Ovary (tissue), 7 donors: ENCODE measurements at regions not wholly inside any gene's neighbourhood (a gene's known extent, or its start where the extent isn't known, plus 50 kb on each side); places are given as distances from the start of the nearest gene placed in this dataset.

Source experiments
- DNase-seq, 5 donors: peaks; one replicate each; pipeline ENCODE4 v3.0.0-alpha.2; 2019 to 2020
- H3K27ac ChIP-seq, 2 donors: fragments of 200-600 bp; one replicate each; pipeline versions ENCODE4 v1.5.1 to v1.8.0; 2019 to 2022
- H3K27me3 ChIP-seq: fragments of 200-600 bp; one replicate; pipeline ENCODE4 v1.8.0; 2022
- H3K36me3 ChIP-seq: fragments of 200-600 bp; sonication (generic); one replicate; pipeline ENCODE4 v1.5.1; 2019
- H3K4me1 ChIP-seq: one replicate; pipeline ENCODE4 v1.8.1; 2013; ENCODE audit warnings: mild to moderate bottlenecking, moderate library complexity; ENCODE audit not compliant: insufficient read depth
- H3K4me3 ChIP-seq: fragments of 200-600 bp; sonication (generic); one replicate; pipeline ENCODE4 v1.5.1; 2017
- H3K9me3 ChIP-seq, 2 donors: fragments of 200-600 bp in 1 of 2; sonication (generic) in 1 of 2; one replicate each; pipeline versions ENCODE4 v1.5.1 to v1.8.1; 2013 to 2019; ENCODE audit warnings: mild to moderate bottlenecking in 1 of 2, moderate library complexity in 1 of 2
- EP300 ChIP-seq: sonication (generic); formaldehyde crosslinking; IDR thresholded peaks from one replicate; pipeline ENCODE4 v1.6.1; 2017; ENCODE audit warnings: antibody characterized with exemption
- POLR2A ChIP-seq: fragments of 450-650 bp; IDR thresholded peaks from one replicate; pipeline ENCODE4 v1.6.1; 2017; ENCODE audit warnings: antibody characterized with exemption, mild to moderate bottlenecking, moderate library complexity
- WGBS, 3 donors: extraction: QIAGEN DNeasy Blood & Tissue Kit in 1 of 3; methylation state at CpG; one replicate each; pipeline versions ENCODE4 v1.1.5 to v1.1.7; 2013 to 2017; 5-methylcytosine and 5-hydroxymethylcytosine counted together
- intact Hi-C, 4 donors: fragments of 100-400 bp; cut with DNase I; formaldehyde crosslinking; loops; one replicate each; pipeline versions ENCODE4 v1.11.0 to v1.15.1; 2022 to 2023
- TF ChIP-seq, protein P1 (sequence below), 3 donors: fragments of 450-650 bp in 2 of 3; fragments of 200-600 bp in 1 of 3; IDR thresholded peaks; one replicate each; pipeline versions ENCODE4 v1.5.1 to v1.8.0; 2016 to 2022; ENCODE audit warnings: antibody characterized with exemption in 3 of 3, mild to moderate bottlenecking in 1 of 3
- donor health status: DM: no; HTN: no; CAD: no; lungs with moderate emphysema.
- donor health status: DM: no; HTN: no; CAD: no.
- donor health status: Bipolar disorder and iron deficiency.
- donor health status: DM: no; HTN: no; CAD: no.
- donor health status: DM: yes; HTN: yes; CAD: no.

DNA sequence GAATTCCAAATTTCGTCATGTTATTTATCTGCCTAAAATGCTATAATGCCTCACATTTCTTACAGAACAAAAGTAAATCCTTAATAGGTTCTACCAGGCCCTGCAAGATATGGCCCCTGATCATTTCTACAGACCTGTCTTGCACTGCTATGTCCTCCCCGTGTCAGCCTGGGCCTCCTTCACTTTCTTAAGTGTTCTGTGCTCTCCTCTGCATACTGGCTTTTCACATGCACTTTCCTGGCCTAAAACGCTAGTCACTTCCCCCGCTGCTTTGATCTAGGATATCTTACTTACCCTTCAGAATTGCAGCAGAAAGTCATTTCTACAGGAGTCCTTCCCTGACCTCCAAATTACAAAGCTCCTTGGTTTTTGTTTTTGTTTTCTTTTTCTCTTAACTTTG is 551.3 kb downstream of the NSUN3 start:
- no peaks in the 10 kb centered on the region for H3K4me1 ChIP-seq
- WGBS, 3 donors, result 65 to 76% (median 73%) methylated on average over 4 of the region's 4 CpGs
- H3K36me3 ChIP-seq, result no peaks in the 10 kb centered on the region
- no peaks in the 10 kb centered on the region for H3K9me3 ChIP-seq
- H3K4me3 ChIP-seq, result no peak overlapping the region
- TF ChIP-seq EP300 (no peak), POLR2A (no peak)
- TF ChIP-seq, protein P1, sequence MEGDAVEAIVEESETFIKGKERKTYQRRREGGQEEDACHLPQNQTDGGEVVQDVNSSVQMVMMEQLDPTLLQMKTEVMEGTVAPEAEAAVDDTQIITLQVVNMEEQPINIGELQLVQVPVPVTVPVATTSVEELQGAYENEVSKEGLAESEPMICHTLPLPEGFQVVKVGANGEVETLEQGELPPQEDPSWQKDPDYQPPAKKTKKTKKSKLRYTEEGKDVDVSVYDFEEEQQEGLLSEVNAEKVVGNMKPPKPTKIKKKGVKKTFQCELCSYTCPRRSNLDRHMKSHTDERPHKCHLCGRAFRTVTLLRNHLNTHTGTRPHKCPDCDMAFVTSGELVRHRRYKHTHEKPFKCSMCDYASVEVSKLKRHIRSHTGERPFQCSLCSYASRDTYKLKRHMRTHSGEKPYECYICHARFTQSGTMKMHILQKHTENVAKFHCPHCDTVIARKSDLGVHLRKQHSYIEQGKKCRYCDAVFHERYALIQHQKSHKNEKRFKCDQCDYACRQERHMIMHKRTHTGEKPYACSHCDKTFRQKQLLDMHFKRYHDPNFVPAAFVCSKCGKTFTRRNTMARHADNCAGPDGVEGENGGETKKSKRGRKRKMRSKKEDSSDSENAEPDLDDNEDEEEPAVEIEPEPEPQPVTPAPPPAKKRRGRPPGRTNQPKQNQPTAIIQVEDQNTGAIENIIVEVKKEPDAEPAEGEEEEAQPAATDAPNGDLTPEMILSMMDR (IDR thresholded peaks at IDR 0.05), result no peak
- intact Hi-C loops, result no loop called here
- no peaks in the 10 kb centered on the region for H3K27me3 ChIP-seq
- H3K27ac ChIP-seq, result no peak overlapping the region
- DNase-seq, result no peak

DNA sequence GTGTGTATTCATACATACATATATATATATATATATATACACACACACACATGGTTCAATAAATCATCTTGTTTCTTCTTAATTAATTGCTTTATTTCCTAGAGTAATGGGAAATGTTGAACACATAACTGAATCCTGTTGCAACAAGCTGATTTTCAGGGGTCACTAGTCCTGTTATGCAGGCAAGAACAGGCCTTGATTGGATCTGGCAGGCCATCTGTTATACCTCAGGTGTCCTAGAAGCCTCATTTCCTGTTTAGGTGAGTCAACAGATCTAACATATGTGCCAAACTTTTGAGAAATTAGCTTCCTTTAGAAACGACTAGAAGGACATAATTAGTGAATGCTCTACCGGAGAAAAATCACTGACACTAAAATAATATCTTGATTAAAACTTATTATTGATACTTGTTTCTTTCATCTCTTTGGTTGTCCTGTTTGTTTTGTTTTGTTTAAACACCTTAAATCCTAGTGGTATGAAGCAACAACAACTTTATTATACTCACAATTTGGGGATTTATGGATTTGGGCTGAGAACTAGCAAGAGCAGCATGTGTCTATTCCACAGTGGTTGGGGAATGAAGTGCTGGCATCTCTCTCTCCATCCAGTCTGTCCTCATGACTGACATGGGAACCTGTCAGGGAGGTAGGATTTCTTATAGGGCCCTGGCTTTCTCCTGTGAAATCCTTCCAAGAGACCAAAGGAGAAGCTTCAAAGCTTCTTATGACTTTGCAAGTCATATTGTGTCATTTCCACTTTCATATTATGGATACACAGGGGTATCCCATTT is 552.6 kb downstream of the NSUN3 start:
- H3K27me3 ChIP-seq, result no peaks in the 10 kb centered on the region
- H3K9me3 ChIP-seq, result no peaks in the 10 kb centered on the region
- H3K4me3 ChIP-seq, result no peak overlapping the region
- 51 to 59% (median 57%) methylated on average over 2 of the region's 2 CpGs for whole genome bisulfite sequencing, 3 donors
- no peaks in the 10 kb centered on the region for H3K36me3 ChIP-seq
- no peaks in the 10 kb centered on the region for H3K4me1 ChIP-seq
- no peak for DNase-seq
- H3K27ac ChIP-seq, result no peak overlapping the region
- intact Hi-C loops, result no loop called here
- TF ChIP-seq POLR2A (no peak), EP300 (no peak)
- TF ChIP-seq, protein P1 (IDR thresholded peaks at IDR 0.05), result no peak

DNA sequence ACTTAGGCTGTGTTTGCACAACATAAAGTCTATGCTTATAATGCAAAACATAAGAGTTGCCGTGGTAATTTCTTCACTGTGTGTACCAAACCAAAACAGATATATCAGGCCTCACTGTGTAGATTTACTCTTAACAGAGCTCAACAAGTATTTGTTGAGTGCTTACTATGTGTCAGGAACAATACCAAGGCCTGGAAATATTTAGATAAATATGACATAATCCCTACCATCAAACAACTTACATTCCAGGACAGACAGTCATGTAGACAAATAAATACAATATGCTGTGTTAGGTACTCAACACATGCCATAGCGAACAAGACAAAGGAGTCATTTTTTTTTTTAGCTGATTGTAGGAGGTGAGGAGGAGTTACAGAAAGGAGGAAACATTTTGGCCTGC is 554.0 kb downstream of the NSUN3 start:
- no peak for TF ChIP-seq POLR2A
- TF ChIP-seq EP300, result no peak
- TF ChIP-seq, protein P1 (IDR thresholded peaks at IDR 0.05), result no peak
- 90 to 96% (median 92%) methylated on average over 2 of the region's 2 CpGs for WGBS, 3 donors
- intact Hi-C loops, result no loop called here

GRCh38 chr3:94617312-94617711 is 554.5 kb downstream of the NSUN3 start:
- H3K4me1 ChIP-seq, result no peaks in the 10 kb centered on the region
- H3K9me3 ChIP-seq, result no peaks in the 10 kb centered on the region
- intact Hi-C loops, result no loop called here
- DNase-seq, result no peak
- H3K27me3 ChIP-seq, result no peaks in the 10 kb centered on the region
- no peak for TF ChIP-seq POLR2A
- TF ChIP-seq, protein P1 (IDR thresholded peaks at IDR 0.05), result no peak
- no peak for TF ChIP-seq EP300
- 93 to 96% (median 93%) methylated on average over 2 of the region's 2 CpGs for WGBS, 3 donors
- H3K36me3 ChIP-seq, result no peaks in the 10 kb centered on the region
- no peak overlapping the region for H3K27ac ChIP-seq
- H3K4me3 ChIP-seq, result no peak overlapping the region

More for the DNA sequence above, 554.0 kb downstream of the NSUN3 start:
- no peak for DNase-seq
- no peak overlapping the region for H3K27ac ChIP-seq
- no peaks in the 10 kb centered on the region for H3K9me3 ChIP-seq
- no peaks in the 10 kb centered on the region for H3K36me3 ChIP-seq
- no peaks in the 10 kb centered on the region for H3K4me1 ChIP-seq
- no peaks in the 10 kb centered on the region for H3K27me3 ChIP-seq
- no peak overlapping the region for H3K4me3 ChIP-seq
